ENCODE measurements at regions not wholly inside any gene's neighbourhood (a gene's known extent, or its start where the extent isn't known, plus 50 kb on each side); places are given as distances from the start of the nearest gene placed in this dataset.

- no peak overlapping the region for H3K4me3 ChIP-seq (replicated peaks; ENCODE audit: low read depth, low read length)
- DNase-seq (ENCODE audit: extremely low read depth, low read depth) = no peak
- TF ChIP-seq, protein P1, sequence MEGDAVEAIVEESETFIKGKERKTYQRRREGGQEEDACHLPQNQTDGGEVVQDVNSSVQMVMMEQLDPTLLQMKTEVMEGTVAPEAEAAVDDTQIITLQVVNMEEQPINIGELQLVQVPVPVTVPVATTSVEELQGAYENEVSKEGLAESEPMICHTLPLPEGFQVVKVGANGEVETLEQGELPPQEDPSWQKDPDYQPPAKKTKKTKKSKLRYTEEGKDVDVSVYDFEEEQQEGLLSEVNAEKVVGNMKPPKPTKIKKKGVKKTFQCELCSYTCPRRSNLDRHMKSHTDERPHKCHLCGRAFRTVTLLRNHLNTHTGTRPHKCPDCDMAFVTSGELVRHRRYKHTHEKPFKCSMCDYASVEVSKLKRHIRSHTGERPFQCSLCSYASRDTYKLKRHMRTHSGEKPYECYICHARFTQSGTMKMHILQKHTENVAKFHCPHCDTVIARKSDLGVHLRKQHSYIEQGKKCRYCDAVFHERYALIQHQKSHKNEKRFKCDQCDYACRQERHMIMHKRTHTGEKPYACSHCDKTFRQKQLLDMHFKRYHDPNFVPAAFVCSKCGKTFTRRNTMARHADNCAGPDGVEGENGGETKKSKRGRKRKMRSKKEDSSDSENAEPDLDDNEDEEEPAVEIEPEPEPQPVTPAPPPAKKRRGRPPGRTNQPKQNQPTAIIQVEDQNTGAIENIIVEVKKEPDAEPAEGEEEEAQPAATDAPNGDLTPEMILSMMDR (IDR thresholded peaks at IDR 0.05; ENCODE audit: low read depth, low read length, missing control alignments) = no peak
Measured at GRCh38 chr2:234344012-234344411, 152.9 kb downstream of the ARL4C start.

DNA sequence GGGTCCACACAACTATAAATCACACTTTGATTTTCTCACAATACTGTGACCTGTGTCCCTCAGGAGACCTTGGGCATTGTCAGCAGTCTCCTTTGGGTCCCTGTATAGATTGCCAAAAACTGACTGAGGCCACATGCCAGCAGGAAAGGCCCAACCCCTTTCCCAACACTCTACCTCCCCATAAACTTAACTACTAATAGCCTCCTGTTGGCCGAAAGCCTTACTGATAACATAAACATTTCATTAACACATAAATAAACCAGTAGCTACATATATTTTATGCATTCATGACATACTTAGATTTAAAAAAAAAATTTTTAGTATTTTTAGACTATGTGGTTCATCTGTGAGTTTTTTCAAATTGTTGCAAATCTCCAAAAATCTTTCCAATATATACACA, 153.5 kb downstream of the ARL4C start:
- no peak for DNase-seq (ENCODE audit: extremely low read depth, low read depth)
- TF ChIP-seq, protein P1 (IDR thresholded peaks at IDR 0.05; ENCODE audit: low read depth, low read length, missing control alignments) = no peak
- no peak overlapping the region for H3K4me3 ChIP-seq (replicated peaks; ENCODE audit: low read depth, low read length)

DNA sequence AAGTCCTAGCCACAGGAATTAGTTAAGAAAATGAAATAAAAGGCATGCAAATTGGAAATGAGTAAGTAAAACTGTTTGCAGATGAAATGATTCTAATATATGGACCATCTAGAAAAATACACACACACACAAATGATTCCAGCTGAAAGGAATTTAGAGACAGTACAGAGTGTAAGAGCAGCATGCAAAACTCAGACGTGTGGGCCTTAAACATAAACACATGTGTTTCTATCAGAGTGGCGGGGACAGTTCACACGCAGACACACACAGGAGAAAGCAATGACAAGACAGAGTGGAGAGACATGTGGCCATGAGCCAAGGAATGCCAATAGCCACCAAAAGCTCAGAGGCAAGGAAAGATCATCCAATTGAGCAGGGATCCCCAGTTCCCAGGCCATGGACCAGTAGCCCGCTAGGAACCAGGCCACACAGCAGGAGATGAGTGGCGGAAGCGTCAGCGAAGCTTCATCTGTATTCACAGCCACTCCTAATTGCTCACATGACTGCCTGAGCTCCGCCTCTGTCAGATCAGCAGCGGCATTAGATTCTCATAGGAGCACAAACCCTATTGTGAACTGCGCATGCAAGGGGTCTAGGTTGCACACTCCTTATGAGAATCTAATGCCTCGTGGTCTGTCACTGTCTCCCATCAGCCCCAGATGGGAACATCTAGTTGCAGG, 155.4 kb downstream of the ARL4C start:
- TF ChIP-seq, protein P1 (IDR thresholded peaks at IDR 0.05; ENCODE audit: low read depth, low read length, missing control alignments) = no peak
- DNase-seq (ENCODE audit: extremely low read depth, low read depth) = peak; percentile 35
- no peak overlapping the region for H3K4me3 ChIP-seq (replicated peaks; ENCODE audit: low read depth, low read length)

GRCh38 chr2:234339501-234339900, 157.4 kb downstream of the ARL4C start:
- no peak for DNase-seq (ENCODE audit: extremely low read depth, low read depth)
- no peak overlapping the region for H3K4me3 ChIP-seq (replicated peaks; ENCODE audit: low read depth, low read length)
- TF ChIP-seq, protein P1 (IDR thresholded peaks at IDR 0.05; ENCODE audit: low read depth, low read length, missing control alignments) = no peak

DNA sequence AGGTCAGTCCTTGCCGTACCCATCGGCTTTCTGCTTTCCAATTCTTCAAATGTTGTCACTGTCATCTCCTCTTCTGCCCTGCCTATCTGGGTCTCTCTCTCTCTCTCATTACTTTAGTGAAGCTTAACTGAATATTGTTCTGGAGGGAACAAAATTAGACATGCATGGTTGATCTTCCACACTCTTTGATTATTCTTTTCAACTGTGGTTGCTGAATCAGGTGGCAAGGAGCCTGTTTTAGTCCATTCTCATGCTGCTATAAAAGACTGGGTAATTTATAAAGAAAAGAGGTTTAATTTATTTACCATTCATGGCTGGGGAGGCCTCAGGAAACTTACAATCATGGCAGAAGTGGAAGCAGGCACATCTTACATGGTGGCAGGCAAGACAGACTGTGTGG, 157.9 kb downstream of the ARL4C start:
- no peak overlapping the region for H3K4me3 ChIP-seq (replicated peaks; ENCODE audit: low read depth, low read length)
- TF ChIP-seq, protein P1 (IDR thresholded peaks at IDR 0.05; ENCODE audit: low read depth, low read length, missing control alignments) = no peak
- no peak for DNase-seq (ENCODE audit: extremely low read depth, low read depth)

DNA sequence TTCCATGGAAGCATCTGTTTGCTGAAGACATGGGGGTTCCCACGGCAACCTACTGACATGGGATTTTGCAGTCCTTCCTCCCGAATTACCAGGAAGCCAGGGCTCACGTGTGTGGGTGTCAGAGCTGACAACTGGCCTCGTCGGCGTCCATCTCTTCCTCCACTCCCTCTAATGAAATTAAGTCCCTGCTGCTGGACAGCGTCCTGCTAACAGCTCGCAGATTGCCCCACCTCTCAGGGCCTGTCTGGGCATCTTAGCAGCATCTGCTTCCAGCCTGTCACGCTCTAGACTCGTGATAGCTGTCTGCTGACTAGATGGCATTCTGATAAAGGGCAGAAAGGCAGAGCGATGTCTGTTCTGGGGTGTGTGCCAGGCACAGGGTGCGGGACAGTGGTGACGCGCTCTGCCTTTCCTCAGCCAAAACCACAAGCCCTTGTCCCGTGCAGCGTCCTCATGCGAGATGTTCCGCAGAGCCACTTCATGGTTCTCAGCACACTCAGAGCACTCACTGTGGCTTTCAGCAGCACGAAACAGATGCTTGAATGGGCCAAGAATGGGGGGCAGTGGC, 161.1 kb downstream of the ARL4C start:
- no peak overlapping the region for H3K4me3 ChIP-seq (replicated peaks; ENCODE audit: low read depth, low read length)
- TF ChIP-seq, protein P1 (IDR thresholded peaks at IDR 0.05; ENCODE audit: low read depth, low read length, missing control alignments) = no peak
- DNase-seq (ENCODE audit: extremely low read depth, low read depth) = no peak

Measured in HFF-Myc (cell line).